ENCODE measurements at regions not wholly inside any gene's neighbourhood (a gene's known extent, or its start where the extent isn't known, plus 50 kb on each side); places are given as distances from the start of the nearest gene placed in this dataset.
"Not testable (repeated sequence)": the region's sequence is repeated elsewhere in the genome, so short reads cannot be mapped to it uniquely, and the experiment has no call there.

- DNase-seq (ENCODE audit: low read depth, low spot score), result no peak
- Histone ChIP-seq H3K36me3 (ENCODE audit: control insufficient read depth in 2 of 2, extremely low read depth in 1 of 2, insufficient read depth in 2 of 2, low read length in 2 of 2) (no peaks in the 10 kb centered on the region), H3K4me1 (ENCODE audit: control insufficient read depth, extremely low read depth, insufficient read depth, low read length) (peaks cover 2% of the 10 kb centered on the region), H4K20me1 (ENCODE audit: control insufficient read depth, extremely low read depth, insufficient read depth, low read length) (no peaks in the 10 kb centered on the region), H3K9me3 (ENCODE audit: control insufficient read depth, low read depth, low read length) (no peaks in the 10 kb centered on the region), H3K9ac (ENCODE audit: control insufficient read depth, extremely low read depth, insufficient read depth, low read length) (no peak overlapping the region), H3K4me2 (ENCODE audit: control insufficient read depth, extremely low read depth, insufficient read depth, low read depth, low read length) (no peak overlapping the region), H3K27me3 (ENCODE audit: control insufficient read depth, extremely low read depth, insufficient read depth, low read length) (no peaks in the 10 kb centered on the region), H3K4me3 (ENCODE audit: control insufficient read depth in 2 of 3, extremely low read depth in 1 of 3, insufficient read depth in 2 of 3, low read depth in 1 of 3, low read length in 3 of 3) (no peak overlapping the region), H3K27ac (ENCODE audit: control insufficient read depth, insufficient read depth, low read length) (no peak overlapping the region), H3K9me1 (ENCODE audit: control insufficient read depth, extremely low read depth, insufficient read depth, low read length) (no peaks in the 10 kb centered on the region), H2AFZ (ENCODE audit: control insufficient read depth, low read length) (no peak overlapping the region), H3K79me2 (ENCODE audit: control insufficient read depth, insufficient read depth, low read length) (no peaks in the 10 kb centered on the region)
- TF ChIP-seq EZH2 (IDR thresholded peaks at IDR 0.05; ENCODE audit: low read length), result no peak
- no peak for TF ChIP-seq CTCF (optimal IDR thresholded peaks at IDR 0.05 in 1 of 3, IDR thresholded peaks at IDR 0.05 in 1 of 3, conservative IDR thresholded peaks at IDR 0.05 in 1 of 3; ENCODE audit: extremely low read depth in 1 of 3, insufficient read depth in 2 of 3, low read length in 3 of 3)
- dilution Hi-C loops (cut with MboI; ENCODE audit: extremely low pct_ligation_motif_present, low sequenced_read_pairs), result no loop called here
- FAIRE-seq, result no peak
Measured at GRCh38 chr1:204782118-204782700, 88.5 kb upstream of the NFASC start.

GRCh38 chr1:204785023-204785422, 85.6 kb upstream of the NFASC start:
- H3K4me1 ChIP-seq (ENCODE audit: control insufficient read depth, extremely low read depth, insufficient read depth, low read length); H3K9ac ChIP-seq (ENCODE audit: control insufficient read depth, extremely low read depth, insufficient read depth, low read length); H3K4me2 ChIP-seq (ENCODE audit: control insufficient read depth, extremely low read depth, insufficient read depth, low read depth, low read length); dilution Hi-C loops (cut with MboI; ENCODE audit: extremely low pct_ligation_motif_present, low sequenced_read_pairs); H4K20me1 ChIP-seq (ENCODE audit: control insufficient read depth, extremely low read depth, insufficient read depth, low read length); H3K9me1 ChIP-seq (ENCODE audit: control insufficient read depth, extremely low read depth, insufficient read depth, low read length); H3K27me3 ChIP-seq (ENCODE audit: control insufficient read depth, extremely low read depth, insufficient read depth, low read length); H3K79me2 ChIP-seq (ENCODE audit: control insufficient read depth, insufficient read depth, low read length); H2AFZ ChIP-seq (ENCODE audit: control insufficient read depth, low read length); FAIRE-seq; H3K4me3 ChIP-seq (ENCODE audit: control insufficient read depth in 2 of 3, extremely low read depth in 1 of 3, insufficient read depth in 2 of 3, low read depth in 1 of 3, low read length in 3 of 3); H3K36me3 ChIP-seq (ENCODE audit: control insufficient read depth in 2 of 2, extremely low read depth in 1 of 2, insufficient read depth in 2 of 2, low read length in 2 of 2); H3K9me3 ChIP-seq (ENCODE audit: control insufficient read depth, low read depth, low read length); DNase-seq (ENCODE audit: low read depth, low spot score); H3K27ac ChIP-seq (ENCODE audit: control insufficient read depth, insufficient read depth, low read length): not testable (repeated sequence)

- Histone ChIP-seq H4K20me1 (ENCODE audit: control insufficient read depth, extremely low read depth, insufficient read depth, low read length) (no peaks in the 10 kb centered on the region), H3K27ac (ENCODE audit: control insufficient read depth, insufficient read depth, low read length) (no peak overlapping the region), H3K4me3 (ENCODE audit: control insufficient read depth in 2 of 3, extremely low read depth in 1 of 3, insufficient read depth in 2 of 3, low read depth in 1 of 3, low read length in 3 of 3) (no peak overlapping the region), H3K9ac (ENCODE audit: control insufficient read depth, extremely low read depth, insufficient read depth, low read length) (no peak overlapping the region), H3K9me1 (ENCODE audit: control insufficient read depth, extremely low read depth, insufficient read depth, low read length) (no peaks in the 10 kb centered on the region), H3K36me3 (ENCODE audit: control insufficient read depth in 2 of 2, extremely low read depth in 1 of 2, insufficient read depth in 2 of 2, low read length in 2 of 2) (no peaks in the 10 kb centered on the region), H3K9me3 (ENCODE audit: control insufficient read depth, low read depth, low read length) (no peaks in the 10 kb centered on the region), H2AFZ (ENCODE audit: control insufficient read depth, low read length) (no peak overlapping the region), H3K4me1 (ENCODE audit: control insufficient read depth, extremely low read depth, insufficient read depth, low read length) (no peaks in the 10 kb centered on the region), H3K27me3 (ENCODE audit: control insufficient read depth, extremely low read depth, insufficient read depth, low read length) (peaks cover 3% of the 10 kb centered on the region), H3K79me2 (ENCODE audit: control insufficient read depth, insufficient read depth, low read length) (no peaks in the 10 kb centered on the region), H3K4me2 (ENCODE audit: control insufficient read depth, extremely low read depth, insufficient read depth, low read depth, low read length) (no peak overlapping the region)
- TF ChIP-seq CTCF (optimal IDR thresholded peaks at IDR 0.05 in 1 of 3, IDR thresholded peaks at IDR 0.05 in 1 of 3, conservative IDR thresholded peaks at IDR 0.05 in 1 of 3; ENCODE audit: extremely low read depth in 1 of 3, insufficient read depth in 2 of 3, low read length in 3 of 3), result no peak
- TF ChIP-seq EZH2 (IDR thresholded peaks at IDR 0.05; ENCODE audit: low read length), result no peak
- FAIRE-seq, result no peak
- dilution Hi-C loops (cut with MboI; ENCODE audit: extremely low pct_ligation_motif_present, low sequenced_read_pairs), result no loop called here
- no peak for DNase-seq (ENCODE audit: low read depth, low spot score)
Measured at GRCh38 chr1:204788470-204788869, 82.2 kb upstream of the NFASC start.

Data from keratinocyte (primary cell).